Keratinocyte (primary cell): ENCODE measurements at regions not wholly inside any gene's neighbourhood (a gene's known extent, or its start where the extent isn't known, plus 50 kb on each side); places are given as distances from the start of the nearest gene placed in this dataset.

Experiments used
- DNase-seq: peaks from one replicate; pipeline ENCODE4 v3.0.0-alpha.2; 2011; ENCODE audit warnings: low read depth, missing footprints, low spot score
- FAIRE-seq: peaks from 2 replicates; lab custom pipeline; 2011; peaks lifted over from hg19 to GRCh38; lab: Jason Lieb, UNC
- H2AFZ ChIP-seq: 2 replicates; pipeline ENCODE4 v1.6.0; 2012; ENCODE audit warnings: low read length, control low read depth, inconsistent platforms; ENCODE audit not compliant: control insufficient read depth
- H3K27ac ChIP-seq: 2 replicates; pipeline ENCODE4 v1.5.1; 2011; ENCODE audit warnings: low read length; ENCODE audit not compliant: control insufficient read depth, insufficient read depth
- H3K27me3 ChIP-seq: 3 replicates; pipeline ENCODE4 v1.6.0; 2011; ENCODE audit warnings: low read length; ENCODE audit not compliant: control insufficient read depth, insufficient read depth; ENCODE audit errors: extremely low read depth
- H3K36me3 ChIP-seq, 2 experiments: 2 replicates in 1 of 2; 3 replicates in 1 of 2; pipeline ENCODE4 v1.5.1; 2011; ENCODE audit warnings: low read length in 2 of 2, mild to moderate bottlenecking in 1 of 2; ENCODE audit not compliant: control insufficient read depth in 2 of 2, insufficient read depth in 2 of 2; ENCODE audit errors: extremely low read depth in 1 of 2
- H3K4me1 ChIP-seq: 3 replicates; pipeline ENCODE4 v1.5.1; 2011; ENCODE audit warnings: low read length; ENCODE audit not compliant: control insufficient read depth, insufficient read depth; ENCODE audit errors: extremely low read depth
- H3K4me2 ChIP-seq: 3 replicates; pipeline ENCODE4 v1.6.0; 2011; ENCODE audit warnings: low read depth, low read length; ENCODE audit not compliant: control insufficient read depth, insufficient read depth; ENCODE audit errors: extremely low read depth
- H3K4me3 ChIP-seq, 3 experiments: fragments of 200-600 bp in 1 of 3; sonication (generic) in 1 of 3; 2 replicates in 2 of 3; 3 replicates in 1 of 3; pipeline ENCODE4 v1.5.1; 2011 to 2016; ENCODE audit warnings: low read length in 3 of 3, mild to moderate bottlenecking in 3 of 3, control low read depth in 2 of 3, inconsistent platforms in 1 of 3, low read depth in 1 of 3, mixed read lengths in 1 of 3, mixed run types in 1 of 3, moderate library complexity in 1 of 3; ENCODE audit not compliant: control insufficient read depth in 2 of 3, insufficient read depth in 2 of 3; ENCODE audit errors: extremely low read depth in 1 of 3
- H3K79me2 ChIP-seq: 2 replicates; pipeline ENCODE4 v1.6.0; 2012; ENCODE audit warnings: low read length; ENCODE audit not compliant: control insufficient read depth, insufficient read depth
- H3K9ac ChIP-seq: 3 replicates; pipeline ENCODE4 v1.6.0; 2011; ENCODE audit warnings: low read length; ENCODE audit not compliant: control insufficient read depth, insufficient read depth; ENCODE audit errors: extremely low read depth
- H3K9me1 ChIP-seq: 3 replicates; pipeline ENCODE4 v1.6.0; 2011; ENCODE audit warnings: low read length; ENCODE audit not compliant: control insufficient read depth, insufficient read depth; ENCODE audit errors: extremely low read depth
- H3K9me3 ChIP-seq: 2 replicates; pipeline ENCODE4 v1.5.1; 2012; ENCODE audit warnings: low read depth, low read length; ENCODE audit not compliant: control insufficient read depth
- H4K20me1 ChIP-seq: 3 replicates; pipeline ENCODE4 v1.6.0; 2011; ENCODE audit warnings: low read length; ENCODE audit not compliant: control insufficient read depth, insufficient read depth; ENCODE audit errors: extremely low read depth
- CTCF ChIP-seq, 3 experiments: IDR thresholded peaks in 1 of 3; conservative IDR thresholded peaks in 1 of 3; optimal IDR thresholded peaks in 1 of 3; 2 replicates in 2 of 3; 3 replicates in 1 of 3; pipeline versions ENCODE3 to v1.5.1; 2011; ENCODE audit warnings: low read length in 3 of 3, mild to moderate bottlenecking in 3 of 3, moderate library complexity in 2 of 3, control low read depth in 1 of 3, inconsistent platforms in 1 of 3; ENCODE audit not compliant: insufficient read depth in 2 of 3; ENCODE audit errors: extremely low read depth in 1 of 3
- EZH2 ChIP-seq: IDR thresholded peaks from one replicate; pipeline ENCODE4 v1.6.1; 2012; ENCODE audit warnings: inconsistent platforms, mild to moderate bottlenecking, low read length, moderate library complexity
- dilution Hi-C: fragments of 300-500 bp; cut with MboI; formaldehyde crosslinking; loops from one replicate; pipeline ENCODE4 v1.7.0; 2020; ENCODE audit warnings: low sequenced_read_pairs; ENCODE audit not compliant: extremely low pct_ligation_motif_present

GRCh38 chr4:57614257-57614932, 504.2 kb upstream of the IGFBP7 start:
- no peaks in the 10 kb centered on the region for H4K20me1 ChIP-seq
- dilution Hi-C loops, result loop anchor here (25.0 kb wide), 1 partner anchor 152 kb away; no protein-coding TSS in a partner anchor
- no peak overlapping the region for H3K27ac ChIP-seq
- no peaks in the 10 kb centered on the region for H3K27me3 ChIP-seq
- no peak overlapping the region for H3K9ac ChIP-seq
- H3K36me3 ChIP-seq, result no peaks in the 10 kb centered on the region
- no peaks in the 10 kb centered on the region for H3K79me2 ChIP-seq
- FAIRE-seq (no peak), DNase-seq (no peak)
- no peak overlapping the region for H3K4me3 ChIP-seq
- no peak overlapping the region for H3K4me2 ChIP-seq
- H3K4me1 ChIP-seq, result no peaks in the 10 kb centered on the region
- no peak for TF ChIP-seq CTCF (optimal IDR thresholded peaks at IDR 0.05 in 1 of 3, IDR thresholded peaks at IDR 0.05 in 1 of 3, conservative IDR thresholded peaks at IDR 0.05 in 1 of 3; ENCODE audit: extremely low read depth in 1 of 3, insufficient read depth in 2 of 3, low read length in 3 of 3)
- TF ChIP-seq EZH2, result no peak
- no peaks in the 10 kb centered on the region for H3K9me1 ChIP-seq
- H2AFZ ChIP-seq, result no peak overlapping the region
- no peaks in the 10 kb centered on the region for H3K9me3 ChIP-seq

GRCh38 chr4:57612279-57612678, 502.1 kb upstream of the IGFBP7 start:
- DNase-seq (no peak), FAIRE-seq (no peak)
- H3K9me3 ChIP-seq, result no peaks in the 10 kb centered on the region
- dilution Hi-C loops, result loop anchor here (25.0 kb wide), 1 partner anchor 150 kb away; no protein-coding TSS in a partner anchor
- H3K9me1 ChIP-seq, result no peaks in the 10 kb centered on the region
- H3K4me3 ChIP-seq, result no peak overlapping the region
- no peaks in the 10 kb centered on the region for H3K4me1 ChIP-seq
- H3K79me2 ChIP-seq, result no peaks in the 10 kb centered on the region
- no peak overlapping the region for H3K9ac ChIP-seq
- H2AFZ ChIP-seq, result no peak overlapping the region
- no peaks in the 10 kb centered on the region for H3K27me3 ChIP-seq
- no peak overlapping the region for H3K27ac ChIP-seq
- no peaks in the 10 kb centered on the region for H3K36me3 ChIP-seq
- TF ChIP-seq EZH2, result no peak
- peak in 2 of 3 experiments; percentile 16 to 22 for TF ChIP-seq CTCF (optimal IDR thresholded peaks at IDR 0.05 in 1 of 3, IDR thresholded peaks at IDR 0.05 in 1 of 3, conservative IDR thresholded peaks at IDR 0.05 in 1 of 3; ENCODE audit: extremely low read depth in 1 of 3, insufficient read depth in 2 of 3, low read length in 3 of 3)
- no peak overlapping the region for H3K4me2 ChIP-seq
- H4K20me1 ChIP-seq, result no peaks in the 10 kb centered on the region
